ENCODE measurements at regions not wholly inside any gene's neighbourhood (a gene's known extent, or its start where the extent isn't known, plus 50 kb on each side); places are given as distances from the start of the nearest gene placed in this dataset.
A peak's percentile ranks its signal among the peaks of the same experiment; 100 is the strongest.

DNA sequence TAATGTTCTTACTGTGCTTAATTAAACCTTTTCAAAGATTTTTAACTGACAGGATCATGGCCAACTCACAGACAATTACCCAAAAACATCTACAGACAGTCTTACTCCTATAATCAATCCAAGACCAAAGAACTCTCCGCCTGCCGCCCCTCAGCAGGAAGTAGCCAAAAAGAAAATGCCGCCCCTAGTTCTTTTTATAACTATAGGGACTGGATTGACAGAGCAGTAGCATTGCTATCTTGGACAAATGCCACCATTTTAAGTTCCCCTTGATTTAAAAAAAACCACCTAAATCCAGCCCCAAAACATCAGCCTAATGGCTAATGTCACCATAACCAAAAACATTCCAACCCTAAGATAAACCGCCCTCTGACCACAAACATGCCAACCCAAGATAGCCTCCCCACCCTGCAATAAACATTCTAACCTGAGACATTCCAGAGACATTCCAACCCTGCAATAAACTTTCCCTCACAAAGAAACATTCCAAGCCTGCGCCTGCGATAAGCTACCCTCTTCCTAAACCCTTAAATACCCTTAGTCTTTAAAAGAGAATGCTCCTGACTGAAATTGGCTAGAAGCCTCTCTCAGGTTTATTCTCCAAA, 77.0 kb downstream of the COQ2 start:
- DNase-seq = no peak
- Histone ChIP-seq H3K4me1 (peaks cover 5% of the 10 kb centered on the region), H3K36me3 (replicated peaks in 1 of 2; ENCODE audit: insufficient read depth in 1 of 2, low read depth in 2 of 2) (no peaks in the 10 kb centered on the region), H3K9me3 (no peaks in the 10 kb centered on the region), H3K4me3 (no peak overlapping the region), H3K27ac (no peak overlapping the region), H3K27me3 (no peaks in the 10 kb centered on the region)
- intact Hi-C loops (cut with DNase I) = no loop called here
- TF ChIP-seq POLR2A (IDR thresholded peaks at IDR 0.05) = no peak
- TF ChIP-seq, protein P1, sequence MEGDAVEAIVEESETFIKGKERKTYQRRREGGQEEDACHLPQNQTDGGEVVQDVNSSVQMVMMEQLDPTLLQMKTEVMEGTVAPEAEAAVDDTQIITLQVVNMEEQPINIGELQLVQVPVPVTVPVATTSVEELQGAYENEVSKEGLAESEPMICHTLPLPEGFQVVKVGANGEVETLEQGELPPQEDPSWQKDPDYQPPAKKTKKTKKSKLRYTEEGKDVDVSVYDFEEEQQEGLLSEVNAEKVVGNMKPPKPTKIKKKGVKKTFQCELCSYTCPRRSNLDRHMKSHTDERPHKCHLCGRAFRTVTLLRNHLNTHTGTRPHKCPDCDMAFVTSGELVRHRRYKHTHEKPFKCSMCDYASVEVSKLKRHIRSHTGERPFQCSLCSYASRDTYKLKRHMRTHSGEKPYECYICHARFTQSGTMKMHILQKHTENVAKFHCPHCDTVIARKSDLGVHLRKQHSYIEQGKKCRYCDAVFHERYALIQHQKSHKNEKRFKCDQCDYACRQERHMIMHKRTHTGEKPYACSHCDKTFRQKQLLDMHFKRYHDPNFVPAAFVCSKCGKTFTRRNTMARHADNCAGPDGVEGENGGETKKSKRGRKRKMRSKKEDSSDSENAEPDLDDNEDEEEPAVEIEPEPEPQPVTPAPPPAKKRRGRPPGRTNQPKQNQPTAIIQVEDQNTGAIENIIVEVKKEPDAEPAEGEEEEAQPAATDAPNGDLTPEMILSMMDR (IDR thresholded peaks at IDR 0.05) = no peak
- ATAC-seq = no peak
- WGBS, 2 donors = 74 to 78% methylated on average over 6 of the region's 6 CpGs

DNA sequence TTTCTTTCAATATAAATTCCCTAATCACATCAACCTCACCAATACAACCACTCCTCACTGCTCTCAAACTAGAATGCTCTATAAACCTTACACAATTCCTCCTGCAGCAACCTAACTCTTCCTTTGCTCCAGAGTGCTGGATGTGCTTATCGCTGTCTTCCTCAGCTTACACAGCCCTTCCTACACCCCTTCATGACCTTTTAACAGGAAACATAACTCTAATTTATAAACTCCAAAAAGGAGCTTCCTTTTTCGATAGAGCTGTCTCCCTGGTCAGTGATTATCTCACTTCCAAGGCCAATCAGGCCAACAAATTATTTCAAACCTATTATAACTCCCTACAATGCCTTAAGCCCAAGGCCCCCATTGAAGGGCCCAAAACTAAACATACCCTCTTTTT, 78.8 kb downstream of the COQ2 start:
- H3K4me1 ChIP-seq = no peaks in the 10 kb centered on the region
- intact Hi-C loops (cut with DNase I) = no loop called here
- no peak overlapping the region for H3K27ac ChIP-seq
- DNase-seq = no peak
- WGBS, 2 donors = 50% methylated on average over 2 of the region's 2 CpGs
- H3K36me3 ChIP-seq (replicated peaks in 1 of 2; ENCODE audit: insufficient read depth in 1 of 2, low read depth in 2 of 2) = no peaks in the 10 kb centered on the region
- no peaks in the 10 kb centered on the region for H3K9me3 ChIP-seq
- ATAC-seq = no peak
- no peaks in the 10 kb centered on the region for H3K27me3 ChIP-seq
- no peak for TF ChIP-seq POLR2A (IDR thresholded peaks at IDR 0.05)
- TF ChIP-seq, protein P1 (IDR thresholded peaks at IDR 0.05) = no peak
- H3K4me3 ChIP-seq = no peak overlapping the region

DNA sequence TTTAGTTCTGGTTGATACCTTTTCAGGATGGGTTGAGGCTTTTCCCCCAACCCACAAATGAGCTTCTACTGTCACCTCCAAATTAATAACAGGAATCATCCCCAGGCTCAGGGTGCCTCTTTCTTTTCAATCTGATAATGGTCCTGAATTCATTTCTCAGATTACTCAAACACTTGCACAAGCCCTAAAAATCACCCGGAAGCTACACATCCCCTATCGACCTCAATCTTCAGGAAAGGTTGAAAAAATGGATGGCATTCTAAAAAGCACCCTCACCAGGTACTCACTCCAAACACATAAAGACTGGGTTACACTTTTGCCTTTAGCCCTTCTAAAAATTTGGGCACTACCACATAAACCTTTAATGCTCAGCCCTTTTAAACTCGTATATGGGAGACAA, 79.9 kb downstream of the COQ2 start:
- intact Hi-C loops (cut with DNase I) = no loop called here
- no peaks in the 10 kb centered on the region for H3K36me3 ChIP-seq (replicated peaks in 1 of 2; ENCODE audit: insufficient read depth in 1 of 2, low read depth in 2 of 2)
- WGBS, 2 donors = 39 to 51% methylated on average over 3 of the region's 3 CpGs

DNA sequence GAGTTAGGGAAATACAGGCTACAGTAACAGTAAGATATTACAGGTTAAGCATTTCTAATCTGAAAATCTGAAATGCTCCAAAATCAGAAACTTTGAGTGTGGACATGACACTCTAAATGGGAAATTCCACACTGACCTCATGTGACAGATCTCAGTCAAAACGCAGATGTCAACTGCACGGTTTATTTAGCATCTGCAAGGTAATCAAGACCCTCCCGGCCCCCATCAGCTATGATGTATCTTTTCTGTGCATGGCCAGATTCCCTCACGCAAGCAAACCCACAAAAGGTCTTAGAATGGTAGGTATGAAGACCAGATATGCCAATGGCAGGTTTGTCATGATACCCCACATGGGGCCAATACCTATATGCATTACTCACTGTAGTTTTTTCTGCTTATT, 82.8 kb downstream of the COQ2 start:
- H3K4me3 ChIP-seq = no peak overlapping the region
- H3K9me3 ChIP-seq = no peaks in the 10 kb centered on the region
- intact Hi-C loops (cut with DNase I) = no loop called here
- no peak for TF ChIP-seq POLR2A (IDR thresholded peaks at IDR 0.05)
- TF ChIP-seq, protein P1 (IDR thresholded peaks at IDR 0.05) = no peak
- no peak overlapping the region for H3K27ac ChIP-seq
- DNase-seq = no peak
- ATAC-seq = no peak
- H3K4me1 ChIP-seq = no peaks in the 10 kb centered on the region
- H3K27me3 ChIP-seq = no peaks in the 10 kb centered on the region
- no peaks in the 10 kb centered on the region for H3K36me3 ChIP-seq (replicated peaks in 1 of 2; ENCODE audit: insufficient read depth in 1 of 2, low read depth in 2 of 2)
- WGBS, 2 donors = 84 to 88% methylated on average over 4 of the region's 4 CpGs

More for the DNA sequence above, 79.9 kb downstream of the COQ2 start:
- TF ChIP-seq POLR2A (IDR thresholded peaks at IDR 0.05) = no peak
- TF ChIP-seq, protein P1 (IDR thresholded peaks at IDR 0.05) = no peak
- Histone ChIP-seq H3K4me1 (no peaks in the 10 kb centered on the region), H3K27me3 (no peaks in the 10 kb centered on the region), H3K27ac (no peak overlapping the region), H3K4me3 (no peak overlapping the region), H3K9me3 (no peaks in the 10 kb centered on the region)
- ATAC-seq = no peak
- no peak for DNase-seq

DNA sequence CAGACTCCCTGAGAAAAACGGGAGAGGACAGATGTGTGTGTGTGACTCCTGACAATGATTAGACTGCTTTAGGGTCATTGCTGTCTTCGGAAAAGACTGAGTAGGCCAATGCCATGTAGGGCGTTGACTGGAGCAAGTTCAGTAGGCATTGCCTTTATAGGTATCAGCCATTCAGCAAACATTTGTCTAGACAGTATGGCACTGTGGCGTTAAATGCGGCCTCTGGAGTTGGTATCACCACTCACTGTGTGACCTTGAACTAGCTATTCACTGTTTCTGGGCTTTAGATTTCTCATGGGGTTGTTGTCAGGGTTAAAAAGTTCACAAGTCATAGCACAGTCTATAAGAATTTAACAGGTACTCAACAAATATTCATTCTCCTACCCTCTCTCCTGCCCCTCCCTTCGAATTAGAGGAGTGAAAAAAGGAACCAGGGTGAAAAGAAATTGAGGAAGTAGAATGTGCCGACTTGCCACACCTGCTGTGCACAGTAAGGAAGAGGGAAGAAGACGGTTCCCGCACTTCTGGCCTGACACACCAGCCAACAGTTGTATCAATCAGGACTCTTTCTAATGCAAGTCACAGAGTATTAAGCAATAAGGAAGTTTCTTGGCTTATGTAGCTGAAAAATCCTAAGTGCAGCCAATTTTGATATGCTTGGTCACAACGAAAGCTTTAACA, 83.2 kb upstream of the PLAC8 start:
- TF ChIP-seq, protein P1 (IDR thresholded peaks at IDR 0.05) = no peak
- no peak for TF ChIP-seq POLR2A (IDR thresholded peaks at IDR 0.05)
- ATAC-seq (no peak), DNase-seq (peak in 1 of 4 donors; percentile 54)
- no peaks in the 10 kb centered on the region for H3K9me3 ChIP-seq
- intact Hi-C loops (cut with DNase I) = no loop called here
- no peaks in the 10 kb centered on the region for H3K4me1 ChIP-seq
- no peaks in the 10 kb centered on the region for H3K27me3 ChIP-seq
- no peaks in the 10 kb centered on the region for H3K36me3 ChIP-seq (replicated peaks in 1 of 2; ENCODE audit: insufficient read depth in 1 of 2, low read depth in 2 of 2)
- no peak overlapping the region for H3K4me3 ChIP-seq
- H3K27ac ChIP-seq = no peak overlapping the region
- 59 to 66% methylated on average over 10 of the region's 10 CpGs for WGBS, 2 donors
